ENCODE measurements at regions not wholly inside any gene's neighbourhood (a gene's known extent, or its start where the extent isn't known, plus 50 kb on each side); places are given as distances from the start of the nearest gene placed in this dataset.
"Not testable (repeated sequence)": the region's sequence is repeated elsewhere in the genome, so short reads cannot be mapped to it uniquely, and the experiment has no call there.

- no peak for DNase-seq
These were observed 1154.4 kb downstream of the RAPGEF2 start for GRCh38 chr4:160257318-160257717.

GRCh38 chr4:160265014-160265413 lies 1162.1 kb downstream of the RAPGEF2 start:
- DNase-seq, result no peak

GRCh38 chr4:160265836-160266235 lies 1163.0 kb downstream of the RAPGEF2 start:
- no peak for DNase-seq

GRCh38 chr4:160276785-160277325 lies 1174.0 kb downstream of the RAPGEF2 start:
- no peak for DNase-seq

GRCh38 chr4:160283081-160283480 lies 1180.2 kb downstream of the RAPGEF2 start:
- no peak for DNase-seq

- DNase-seq, result no peak
These were observed 1181.6 kb downstream of the RAPGEF2 start for GRCh38 chr4:160284516-160284915.

- no peak for DNase-seq
These were observed 1183.2 kb downstream of the RAPGEF2 start for GRCh38 chr4:160286051-160286450.

GRCh38 chr4:160296476-160296875 lies 1193.6 kb downstream of the RAPGEF2 start:
- DNase-seq, result no peak

GRCh38 chr4:160299177-160299576 lies 1196.3 kb downstream of the RAPGEF2 start:
- no peak for DNase-seq

- no peak for DNase-seq
These were observed 1196.7 kb downstream of the RAPGEF2 start for GRCh38 chr4:160299608-160300007.

GRCh38 chr4:160316036-160316435 lies 1213.2 kb downstream of the RAPGEF2 start:
- no peak for DNase-seq

GRCh38 chr4:160318567-160319220 lies 1215.8 kb downstream of the RAPGEF2 start:
- DNase-seq, result no peak

- DNase-seq, result no peak
These were observed 1216.5 kb downstream of the RAPGEF2 start for GRCh38 chr4:160319221-160319867.

- no peak for DNase-seq
These were observed 1217.0 kb downstream of the RAPGEF2 start for GRCh38 chr4:160319868-160320260.

GRCh38 chr4:160326110-160326509 lies 1223.2 kb downstream of the RAPGEF2 start:
- no peak for DNase-seq

GRCh38 chr4:160347197-160347596 lies 1244.3 kb downstream of the RAPGEF2 start:
- DNase-seq, result no peak

GRCh38 chr4:160350944-160351343 lies 1248.1 kb downstream of the RAPGEF2 start:
- DNase-seq, result no peak

GRCh38 chr4:160352637-160353036 lies 1249.8 kb downstream of the RAPGEF2 start:
- no peak for DNase-seq

GRCh38 chr4:160353548-160353947 lies 1250.7 kb downstream of the RAPGEF2 start:
- no peak for DNase-seq

- DNase-seq, result no peak
These were observed 1259.6 kb downstream of the RAPGEF2 start for GRCh38 chr4:160362478-160362877.

GRCh38 chr4:160364217-160364616 lies 1261.3 kb downstream of the RAPGEF2 start:
- no peak for DNase-seq

GRCh38 chr4:160364665-160365064 lies 1261.8 kb downstream of the RAPGEF2 start:
- not testable (repeated sequence) for DNase-seq

- not testable (repeated sequence) for DNase-seq
These were observed 1262.5 kb downstream of the RAPGEF2 start for GRCh38 chr4:160365383-160365782.

GRCh38 chr4:160370046-160370445 lies 1267.2 kb downstream of the RAPGEF2 start:
- DNase-seq, result no peak

- no peak for DNase-seq
These were observed 1268.6 kb downstream of the RAPGEF2 start for GRCh38 chr4:160371446-160371845.
